Stimulated activated CD4-positive, alpha-beta T cell treated with anti-CD3 and anti-CD28 coated beads, Interleukin-15, amount 100 ng/mL, for 1 hour (primary cell): ENCODE measurements at regions not wholly inside any gene's neighbourhood (a gene's known extent, or its start where the extent isn't known, plus 50 kb on each side); places are given as distances from the start of the nearest gene placed in this dataset.
"Not testable (repeated sequence)": the region's sequence is repeated elsewhere in the genome, so short reads cannot be mapped to it uniquely, and the experiment has no call there.

Experiments used
- DNase-seq, 2 donors: peaks; one replicate each; pipeline ENCODE4 v3.0.0-alpha.2; 2020; ENCODE audit warnings: low read depth in 1 of 2, low spot score in 1 of 2

DNA sequence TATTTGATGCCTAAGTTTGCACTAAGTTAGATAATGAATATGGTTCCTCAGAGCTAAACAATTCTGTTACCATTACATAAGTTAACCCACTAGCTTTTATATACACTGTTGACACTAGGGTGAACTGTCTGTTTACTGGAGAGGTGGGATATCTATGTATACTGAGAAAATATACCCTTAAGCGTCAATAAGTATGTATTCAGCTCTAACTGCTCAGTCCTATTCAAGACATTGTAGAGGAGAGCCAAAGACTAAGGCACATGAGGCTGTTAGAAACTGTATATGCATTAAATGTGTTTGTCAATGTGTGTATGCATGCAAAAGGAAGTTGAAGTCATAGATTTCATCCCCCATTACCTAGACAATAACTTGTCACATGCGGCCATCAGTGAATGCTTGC lies 710.0 kb downstream of the TDRD15 start:
- no peak for DNase-seq

- DNase-seq, result no peak
These were observed 712.5 kb downstream of the TDRD15 start for GRCh38 chr2:21836261-21836660.

GRCh38 chr2:21836719-21837118 lies 713.0 kb downstream of the TDRD15 start:
- no peak for DNase-seq

GRCh38 chr2:21837168-21837960 lies 713.6 kb downstream of the TDRD15 start:
- DNase-seq, result no peak

- no peak for DNase-seq
These were observed 717.6 kb downstream of the TDRD15 start for GRCh38 chr2:21841341-21841740.

DNA sequence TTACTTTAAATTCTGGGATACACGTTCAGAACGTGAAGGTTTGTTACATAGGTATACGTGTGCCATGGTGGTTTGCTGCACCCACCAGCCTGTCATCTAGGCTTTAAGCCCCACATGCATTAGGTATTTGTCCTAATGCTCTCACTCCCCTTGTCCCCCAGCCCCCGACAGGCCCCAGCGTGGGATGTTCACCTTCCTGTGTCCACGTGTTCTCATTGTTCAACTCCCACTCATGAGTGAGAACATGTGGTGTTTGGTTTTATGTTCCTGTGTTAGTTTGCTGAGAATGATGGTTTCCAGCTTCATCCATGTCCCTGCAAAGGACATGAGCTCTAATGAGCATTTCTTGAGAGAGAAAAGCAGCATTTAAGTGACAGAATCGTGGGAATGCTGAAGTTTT lies 726.6 kb downstream of the TDRD15 start:
- not testable (repeated sequence) for DNase-seq

DNA sequence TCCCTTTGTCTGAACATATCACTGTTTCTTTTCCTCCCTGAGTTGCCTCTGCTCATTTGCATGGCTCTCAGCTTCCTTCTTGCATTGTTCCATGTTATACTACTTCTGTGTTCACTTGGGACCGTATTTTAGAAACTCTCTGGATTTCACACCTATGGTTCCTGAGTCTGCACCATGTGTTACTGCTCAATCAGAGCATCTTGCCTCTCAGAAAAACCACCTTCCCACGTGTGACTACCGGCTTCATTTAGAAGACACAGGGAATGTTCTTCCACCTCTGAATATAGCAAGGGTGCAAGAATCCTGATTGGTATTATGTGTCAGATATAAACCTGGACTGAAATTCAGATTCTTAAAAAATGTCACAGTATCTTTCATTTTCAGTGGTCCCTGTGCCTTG lies 731.2 kb downstream of the TDRD15 start:
- DNase-seq, result no peak

DNA sequence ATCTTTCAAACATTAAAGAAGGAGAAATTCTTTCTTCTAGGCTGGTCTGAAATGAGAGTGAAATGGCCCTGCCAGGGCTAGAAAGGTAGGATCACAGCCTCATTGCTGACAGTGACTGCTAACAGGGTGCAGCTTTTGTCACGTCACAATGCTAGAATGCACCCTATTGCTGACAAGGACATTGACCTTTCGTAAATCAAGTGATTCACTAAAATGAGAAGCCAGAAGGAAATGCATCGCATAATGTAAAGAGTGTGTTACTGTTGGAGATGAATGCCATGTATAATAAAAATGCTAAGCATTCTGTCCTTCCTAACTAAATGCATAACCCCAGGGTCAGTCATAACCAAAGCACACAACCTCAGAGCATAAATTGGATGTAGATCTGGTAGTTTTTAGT lies 732.9 kb downstream of the TDRD15 start:
- no peak for DNase-seq

- no peak for DNase-seq
These were observed 737.1 kb downstream of the TDRD15 start for GRCh38 chr2:21860907-21861306.

DNA sequence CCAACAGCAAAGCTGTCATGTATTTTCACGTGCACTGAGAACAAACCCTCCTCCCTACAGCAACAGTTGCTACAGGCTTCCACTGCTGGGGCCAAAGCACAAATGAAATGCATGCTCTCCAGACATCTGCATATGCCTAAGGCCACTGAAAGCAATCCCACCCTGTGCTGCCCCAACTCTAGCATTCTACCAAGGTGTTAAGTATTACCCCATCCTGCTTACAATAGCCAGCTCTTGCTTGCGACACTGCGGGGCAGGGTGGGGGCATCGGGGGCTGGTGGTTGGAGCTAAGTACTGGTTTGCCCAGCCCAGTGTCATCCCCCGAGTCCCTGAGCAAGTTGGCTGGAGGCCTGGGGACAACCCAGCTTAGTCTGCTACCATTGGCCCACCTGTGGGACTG lies 742.5 kb downstream of the TDRD15 start:
- no peak for DNase-seq

GRCh38 chr2:21887881-21888280 lies 764.1 kb downstream of the TDRD15 start:
- no peak for DNase-seq

GRCh38 chr2:21890041-21890440 lies 766.3 kb downstream of the TDRD15 start:
- no peak for DNase-seq

DNA sequence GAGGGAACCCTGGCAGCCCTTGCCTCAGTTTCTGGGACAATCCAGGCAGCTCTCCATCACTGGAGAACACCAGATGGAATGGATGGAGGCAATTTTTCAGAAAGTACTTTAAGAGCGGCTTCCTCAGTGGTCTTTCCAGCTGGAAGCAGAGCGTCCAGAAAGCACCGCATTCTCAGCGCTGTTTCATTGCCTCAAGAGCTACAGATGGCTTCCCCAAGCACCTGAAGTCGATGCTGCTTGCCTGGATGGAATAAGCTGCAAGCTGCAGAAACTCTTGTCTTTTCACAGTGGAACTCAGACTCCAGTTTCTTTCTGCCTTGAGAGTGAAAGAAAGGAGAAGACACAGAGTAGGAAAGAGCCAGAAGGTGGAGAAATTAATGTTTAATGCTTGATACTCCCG lies 766.9 kb downstream of the TDRD15 start:
- DNase-seq, result no peak

- no peak for DNase-seq
These were observed 767.4 kb downstream of the TDRD15 start for GRCh38 chr2:21891191-21891590.

GRCh38 chr2:21892140-21892539 lies 768.4 kb downstream of the TDRD15 start:
- DNase-seq, result no peak

- no peak for DNase-seq
These were observed 771.4 kb downstream of the TDRD15 start for GRCh38 chr2:21895200-21895599.

- not testable (repeated sequence) for DNase-seq
These were observed 785.1 kb downstream of the TDRD15 start for GRCh38 chr2:21908712-21909380.

DNA sequence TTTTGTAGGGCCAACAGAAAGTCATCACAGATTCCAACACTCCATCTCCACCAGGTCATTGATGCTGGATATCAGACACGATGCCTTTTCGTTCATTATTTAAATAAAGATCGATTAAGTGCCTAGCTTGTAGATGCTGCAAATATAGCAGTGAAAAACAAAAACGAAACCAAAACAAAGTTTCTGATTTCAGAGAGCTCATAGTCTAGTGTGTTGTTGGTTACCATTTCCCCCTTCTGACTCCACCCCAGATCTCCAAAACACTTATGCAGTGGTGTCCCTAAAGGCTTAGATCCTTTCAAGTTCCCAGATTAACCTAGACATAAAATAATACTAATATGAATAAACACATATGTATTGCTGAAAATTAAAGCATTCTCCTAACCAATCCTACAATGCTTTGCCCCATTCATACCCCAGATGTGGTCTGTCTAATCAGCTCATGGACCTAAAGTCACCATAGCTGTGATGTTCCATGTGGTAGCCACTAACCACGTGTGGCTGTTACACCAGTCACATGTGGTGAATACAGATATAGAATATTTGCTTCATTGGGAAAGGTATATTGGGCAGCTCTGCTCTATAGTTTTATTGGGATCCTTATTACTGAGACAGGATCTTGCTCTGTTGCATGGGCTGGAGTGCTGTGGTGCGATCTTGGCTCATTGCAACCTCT lies 787.2 kb downstream of the TDRD15 start:
- no peak for DNase-seq

- no peak for DNase-seq
These were observed 788.6 kb downstream of the TDRD15 start for GRCh38 chr2:21912405-21912804.

- no peak for DNase-seq
These were observed 791.4 kb downstream of the TDRD15 start for GRCh38 chr2:21915201-21915600.

DNA sequence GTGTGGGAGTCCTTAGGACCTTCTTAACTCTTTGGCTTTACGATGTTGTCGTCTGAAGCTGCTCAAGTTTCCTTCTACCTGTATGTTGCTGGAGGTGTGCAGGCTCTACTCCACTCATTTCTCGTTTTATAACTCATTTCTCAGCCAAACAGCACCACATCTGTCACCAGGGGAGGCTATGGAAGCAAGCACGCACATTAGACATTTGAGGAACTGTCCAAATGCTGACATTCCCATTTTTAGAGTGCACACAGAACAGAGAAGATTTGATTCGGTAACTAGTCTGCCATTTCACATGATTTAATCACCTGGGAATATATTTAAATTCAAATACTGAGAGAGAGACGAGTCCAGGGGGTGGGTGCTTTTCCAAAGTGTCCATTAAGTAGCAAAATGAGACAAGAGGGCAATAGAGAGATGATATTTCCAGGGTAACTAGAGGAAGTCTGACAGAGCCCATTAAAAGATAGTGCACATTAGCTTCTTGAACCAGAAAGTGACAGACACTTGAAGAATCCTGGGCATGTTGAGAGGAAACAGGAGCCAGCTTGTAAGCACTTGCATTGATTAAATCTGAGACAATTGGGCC lies 793.3 kb downstream of the TDRD15 start:
- no peak for DNase-seq

DNA sequence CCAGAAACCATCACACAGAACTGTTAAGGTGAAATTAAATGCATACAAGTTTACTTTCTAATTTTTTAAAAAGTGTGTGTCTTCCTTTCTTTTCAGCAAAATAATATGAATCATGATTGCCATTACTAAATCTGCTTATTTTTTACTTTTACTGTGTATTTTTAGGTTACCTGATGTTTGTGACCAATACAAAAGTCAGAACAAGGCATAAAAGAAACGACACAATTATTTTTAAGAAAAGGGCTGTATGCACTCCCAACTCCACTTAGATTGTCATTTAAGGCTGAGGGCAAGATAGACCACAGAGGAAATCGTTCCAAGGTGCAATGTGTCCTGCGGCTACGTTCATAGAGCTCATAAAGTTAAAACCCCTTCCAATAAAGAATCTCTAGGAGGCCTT lies 797.0 kb downstream of the TDRD15 start:
- DNase-seq, result no peak
